ENCODE measurements at regions not wholly inside any gene's neighbourhood (a gene's known extent, or its start where the extent isn't known, plus 50 kb on each side); places are given as distances from the start of the nearest gene placed in this dataset.

DNA sequence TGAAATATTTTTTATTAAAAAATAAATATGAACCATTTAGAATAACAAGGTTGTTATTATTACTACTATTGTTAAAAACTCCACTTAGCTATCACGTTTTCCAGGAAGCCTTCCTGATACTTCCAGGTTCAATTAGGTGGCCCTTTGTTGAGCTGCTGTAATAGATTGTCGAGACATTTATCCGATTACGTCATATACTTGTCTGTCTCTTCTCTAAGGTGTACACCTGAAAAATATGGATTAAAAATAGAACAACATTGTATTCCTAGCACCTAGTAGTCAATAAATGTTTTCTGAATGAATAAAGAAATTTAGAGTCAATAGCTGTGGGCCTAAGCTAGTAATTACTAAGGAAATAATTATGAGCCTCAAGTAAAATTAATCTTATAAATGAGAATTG is 359.6 kb downstream of the RNF144B start:
- no peak for DNase-seq (ENCODE audit: low spot score in 2 of 2)
- intact Hi-C loops (cut with DNase I; ENCODE audit: low total_unique reads), result no loop called here
- WGBS, 2 donors, result 86 to 87% methylated on average over 4 of the region's 4 CpGs
- TF ChIP-seq POLR2A (IDR thresholded peaks at IDR 0.05), result no peak
- no peak for TF ChIP-seq CTCF (IDR thresholded peaks at IDR 0.05)
- H3K4me3 ChIP-seq (ENCODE audit: low read depth, poor library complexity, severe bottlenecking), result no peak overlapping the region

DNA sequence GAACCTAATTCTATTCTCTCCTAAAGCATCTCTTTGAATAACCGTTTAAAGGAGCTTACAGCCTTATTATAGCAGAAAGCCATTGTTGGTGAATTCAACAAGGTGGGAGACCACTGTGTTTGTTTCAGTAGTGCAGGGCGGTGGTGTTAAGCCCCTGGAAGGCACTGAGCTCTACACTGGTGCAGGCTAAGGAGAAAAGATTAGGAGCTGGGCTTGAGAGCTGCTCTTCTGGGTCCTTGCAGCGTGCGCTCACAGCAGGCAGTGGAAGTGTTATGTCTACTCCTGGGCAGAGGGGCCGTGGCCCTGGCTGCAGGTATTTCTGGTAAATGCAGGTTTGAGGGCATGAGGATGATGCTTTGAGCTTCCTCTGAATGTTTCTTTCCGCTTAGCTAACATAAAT is 361.2 kb downstream of the RNF144B start:
- no peak for DNase-seq (ENCODE audit: low spot score in 2 of 2)
- WGBS, 2 donors, result 82 to 85% methylated on average over 6 of the region's 6 CpGs
- intact Hi-C loops (cut with DNase I; ENCODE audit: low total_unique reads), result no loop called here
- no peak overlapping the region for H3K4me3 ChIP-seq (ENCODE audit: low read depth, poor library complexity, severe bottlenecking)
- no peak for TF ChIP-seq POLR2A (IDR thresholded peaks at IDR 0.05)
- TF ChIP-seq CTCF (IDR thresholded peaks at IDR 0.05), result no peak

GRCh38 chr6:18752278-18753068 is 365.3 kb downstream of the RNF144B start:
- intact Hi-C loops (cut with DNase I; ENCODE audit: low total_unique reads), result no loop called here
- no peak for DNase-seq (ENCODE audit: low spot score in 2 of 2)
- no peak overlapping the region for H3K4me3 ChIP-seq (ENCODE audit: low read depth, poor library complexity, severe bottlenecking)
- WGBS, 2 donors, result 63 to 70% methylated on average over 5 of the region's 5 CpGs
- TF ChIP-seq POLR2A (IDR thresholded peaks at IDR 0.05) (no peak), CTCF (IDR thresholded peaks at IDR 0.05) (no peak)

DNA sequence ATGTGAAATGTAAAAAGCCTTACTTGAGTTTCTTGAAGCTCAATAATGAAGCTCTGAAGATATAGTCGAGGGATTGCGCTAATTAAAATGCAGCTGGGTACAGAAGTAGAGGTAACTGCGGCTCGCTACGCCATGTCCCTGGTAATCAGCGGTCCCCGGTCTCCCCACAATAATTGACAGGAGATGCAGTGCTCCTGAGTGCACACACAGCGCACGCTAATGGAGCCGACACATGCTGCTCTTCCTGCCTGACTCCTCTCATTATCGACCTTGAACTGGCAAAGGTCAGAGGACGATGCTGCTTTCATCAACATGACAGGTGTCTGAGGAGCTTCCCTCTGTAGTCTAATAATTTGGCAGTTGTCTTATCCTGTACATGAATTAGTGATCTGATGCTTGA is 365.9 kb downstream of the RNF144B start:
- 83 to 88% methylated on average over 12 of the region's 12 CpGs for WGBS, 2 donors
- intact Hi-C loops (cut with DNase I; ENCODE audit: low total_unique reads), result no loop called here
- no peak for TF ChIP-seq POLR2A (IDR thresholded peaks at IDR 0.05)
- no peak for TF ChIP-seq CTCF (IDR thresholded peaks at IDR 0.05)
- H3K4me3 ChIP-seq (ENCODE audit: low read depth, poor library complexity, severe bottlenecking), result no peak overlapping the region
- no peak for DNase-seq (ENCODE audit: low spot score in 2 of 2)

- DNase-seq (ENCODE audit: low spot score in 2 of 2), result no peak
- H3K4me3 ChIP-seq (ENCODE audit: low read depth, poor library complexity, severe bottlenecking), result no peak overlapping the region
- intact Hi-C loops (cut with DNase I; ENCODE audit: low total_unique reads), result no loop called here
- no peak for TF ChIP-seq CTCF (IDR thresholded peaks at IDR 0.05)
- no peak for TF ChIP-seq POLR2A (IDR thresholded peaks at IDR 0.05)
- WGBS, 2 donors, result 48 to 50% methylated on average over 1 of the region's 1 CpG
Measured at GRCh38 chr6:18763086-18763485, 375.9 kb downstream of the RNF144B start.

- DNase-seq (ENCODE audit: low spot score in 2 of 2), result no peak
- H3K4me3 ChIP-seq (ENCODE audit: low read depth, poor library complexity, severe bottlenecking), result no peak overlapping the region
- WGBS, 2 donors, result 74 to 81% methylated on average over 1 of the region's 1 CpG
- intact Hi-C loops (cut with DNase I; ENCODE audit: low total_unique reads), result no loop called here
- TF ChIP-seq CTCF (IDR thresholded peaks at IDR 0.05), result no peak
- no peak for TF ChIP-seq POLR2A (IDR thresholded peaks at IDR 0.05)
Measured at GRCh38 chr6:18784794-18785193, 397.6 kb downstream of the RNF144B start.

All from lower leg skin (tissue), 4 donors.